ENCODE measurements at regions not wholly inside any gene's neighbourhood (a gene's known extent, or its start where the extent isn't known, plus 50 kb on each side); places are given as distances from the start of the nearest gene placed in this dataset.

GRCh38 chr6:133637874-133638273 is 251.0 kb upstream of the TCF21 start:
- Histone ChIP-seq H3K27me3 (ENCODE audit: control insufficient read depth in 2 of 2, insufficient read depth in 2 of 2, low read length in 2 of 2) (no peaks in the 10 kb centered on the region), H3K4me1 (ENCODE audit: control insufficient read depth, extremely low read depth, insufficient read depth, low read length) (no peaks in the 10 kb centered on the region), H3K4me2 (ENCODE audit: insufficient read depth, low read length) (no peak overlapping the region), H3K79me2 (ENCODE audit: control insufficient read depth, insufficient read depth, low read length) (no peaks in the 10 kb centered on the region), H3K36me3 (ENCODE audit: control insufficient read depth in 2 of 2, extremely low read depth in 1 of 2, insufficient read depth in 2 of 2, low read length in 2 of 2) (no peaks in the 10 kb centered on the region), H3K9ac (replicated peaks; ENCODE audit: extremely low read depth, insufficient read depth, low read length) (no peak overlapping the region), H3K27ac (ENCODE audit: insufficient read depth, low read depth, low read length) (no peak overlapping the region), H3K4me3 (replicated peaks in 1 of 3; ENCODE audit: insufficient read depth in 1 of 3, low read depth in 1 of 3, low read length in 3 of 3) (no peak overlapping the region), H3K9me1 (replicated peaks; ENCODE audit: control insufficient read depth, extremely low read depth, insufficient read depth, low read length) (no peaks in the 10 kb centered on the region), H4K20me1 (replicated peaks; ENCODE audit: control insufficient read depth, extremely low read depth, insufficient read depth, low read length) (no peaks in the 10 kb centered on the region), H3K9me3 (replicated peaks; ENCODE audit: control insufficient read depth, insufficient read depth, low read length) (no peaks in the 10 kb centered on the region), H2AFZ (ENCODE audit: low read depth, low read length) (no peak overlapping the region)
- dilution Hi-C loops (cut with MboI; ENCODE audit: extremely low pct_ligation_motif_present, low sequenced_read_pairs) (no loop called here), intact Hi-C loops (cut with micrococcal nuclease) (no loop called here)
- FAIRE-seq (no peak), DNase-seq (ENCODE audit: low read depth, low spot score) (no peak)
- ChIA-PET POLR2A (no interaction called here), CTCF (no interaction called here)
- no TSS peak for BruUV-seq (replicated peaks)
- TF ChIP-seq JUN (IDR thresholded peaks at IDR 0.05; ENCODE audit: borderline replicate concordance, insufficient read depth, insufficient read length, low read depth) = no peak
- TF ChIP-seq EZH2 (IDR thresholded peaks at IDR 0.05; ENCODE audit: borderline replicate concordance, low read depth, low read length, severe bottlenecking) = no peak
- TF ChIP-seq FOS (IDR thresholded peaks at IDR 0.05; ENCODE audit: borderline replicate concordance, insufficient read depth, low read length) = no peak
- no peak for TF ChIP-seq CTCF (IDR thresholded peaks at IDR 0.05; ENCODE audit: extremely low read depth in 1 of 2, insufficient read depth in 1 of 2, low read depth in 1 of 2, low read length in 2 of 2)
- no peak for TF ChIP-seq MAX (IDR thresholded peaks at IDR 0.05; ENCODE audit: insufficient read depth, insufficient read length)
- no peak for TF ChIP-seq MYC (IDR thresholded peaks at IDR 0.05; ENCODE audit: low read depth, low read length)
- no peak for TF ChIP-seq POLR2A (IDR thresholded peaks at IDR 0.05; ENCODE audit: low read depth, low read length)
- no peak for TF ChIP-seq GATA2 (IDR thresholded peaks at IDR 0.05; ENCODE audit: insufficient read depth, insufficient read length, low read depth, low read length)
- TF ChIP-seq POLR2AphosphoS5 (IDR thresholded peaks at IDR 0.05; ENCODE audit: insufficient read depth, low read depth, low read length) = no peak
